ENCODE measurements at regions not wholly inside any gene's neighbourhood (a gene's known extent, or its start where the extent isn't known, plus 50 kb on each side); places are given as distances from the start of the nearest gene placed in this dataset.

DNA sequence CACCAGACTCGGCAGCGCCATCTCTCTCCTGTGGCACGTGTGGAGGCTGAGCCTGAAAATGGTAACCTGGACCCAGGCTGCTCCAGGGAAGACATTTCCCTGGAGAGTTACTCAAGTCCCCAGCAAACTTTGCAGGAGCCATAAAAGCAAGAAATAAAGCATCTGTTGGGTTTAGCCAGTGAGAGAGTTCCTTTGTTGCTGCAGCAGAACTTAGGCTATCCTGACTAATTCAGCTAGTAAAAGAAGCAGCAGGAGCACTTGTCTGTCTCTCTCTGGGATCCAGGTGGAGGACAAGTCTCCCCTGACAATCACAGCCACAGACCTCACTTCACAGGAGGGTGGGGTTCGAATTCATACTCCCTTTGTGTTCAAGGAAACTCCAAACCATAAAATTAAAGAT, 79.2 kb upstream of the DIO3 start:
- Histone ChIP-seq H3K36me3 (ENCODE audit: low read length) (no peaks in the 10 kb centered on the region), H4K20me1 (ENCODE audit: low read depth, low read length) (no peaks in the 10 kb centered on the region), H3K27me3 (ENCODE audit: low read length) (no peaks in the 10 kb centered on the region), H2AFZ (ENCODE audit: low read depth, low read length, severe bottlenecking) (no peak overlapping the region), H3K4me2 (ENCODE audit: low read depth, low read length, poor library complexity, severe bottlenecking) (no peak overlapping the region), H3K27ac (ENCODE audit: low read depth, low read length) (no peak overlapping the region), H3K79me2 (ENCODE audit: insufficient read depth, low read length) (no peaks in the 10 kb centered on the region), H3F3A (ENCODE audit: insufficient read depth) (no peaks in the 10 kb centered on the region), H3K9me3 (ENCODE audit: insufficient read depth, low read length) (no peaks in the 10 kb centered on the region), H3K9ac (ENCODE audit: low read length) (no peak overlapping the region), H3K9me2 (replicated peaks; ENCODE audit: insufficient read depth, low read length) (no peaks in the 10 kb centered on the region), H3K4me3 (ENCODE audit: insufficient read depth, low read length, poor library complexity, severe bottlenecking) (no peak overlapping the region)
- no peak for TF ChIP-seq EZH2phosphoT487 (conservative IDR thresholded peaks at IDR 0.05; ENCODE audit: low read length)
- TF ChIP-seq, protein P1, sequence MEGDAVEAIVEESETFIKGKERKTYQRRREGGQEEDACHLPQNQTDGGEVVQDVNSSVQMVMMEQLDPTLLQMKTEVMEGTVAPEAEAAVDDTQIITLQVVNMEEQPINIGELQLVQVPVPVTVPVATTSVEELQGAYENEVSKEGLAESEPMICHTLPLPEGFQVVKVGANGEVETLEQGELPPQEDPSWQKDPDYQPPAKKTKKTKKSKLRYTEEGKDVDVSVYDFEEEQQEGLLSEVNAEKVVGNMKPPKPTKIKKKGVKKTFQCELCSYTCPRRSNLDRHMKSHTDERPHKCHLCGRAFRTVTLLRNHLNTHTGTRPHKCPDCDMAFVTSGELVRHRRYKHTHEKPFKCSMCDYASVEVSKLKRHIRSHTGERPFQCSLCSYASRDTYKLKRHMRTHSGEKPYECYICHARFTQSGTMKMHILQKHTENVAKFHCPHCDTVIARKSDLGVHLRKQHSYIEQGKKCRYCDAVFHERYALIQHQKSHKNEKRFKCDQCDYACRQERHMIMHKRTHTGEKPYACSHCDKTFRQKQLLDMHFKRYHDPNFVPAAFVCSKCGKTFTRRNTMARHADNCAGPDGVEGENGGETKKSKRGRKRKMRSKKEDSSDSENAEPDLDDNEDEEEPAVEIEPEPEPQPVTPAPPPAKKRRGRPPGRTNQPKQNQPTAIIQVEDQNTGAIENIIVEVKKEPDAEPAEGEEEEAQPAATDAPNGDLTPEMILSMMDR (IDR thresholded peaks at IDR 0.05; ENCODE audit: insufficient read depth, low read length, poor library complexity, severe bottlenecking), result no peak

DNA sequence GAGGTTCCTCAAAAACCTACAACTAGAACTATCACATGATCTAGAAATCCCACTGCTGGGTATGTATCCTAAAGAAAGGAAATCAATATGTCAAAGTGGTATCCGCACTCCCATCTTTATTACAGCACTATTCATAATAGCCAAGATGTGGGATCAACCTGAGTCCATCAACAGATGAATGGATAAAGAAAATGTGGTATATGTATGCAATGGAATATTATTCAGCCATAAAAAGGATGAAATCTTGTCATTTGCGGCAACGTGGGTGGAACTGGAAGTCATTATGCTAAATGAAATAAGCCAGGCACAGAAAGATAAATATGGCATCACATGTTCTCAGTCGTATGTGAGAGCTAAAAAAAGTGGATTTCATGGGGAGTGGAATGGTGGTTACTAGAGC, 77.5 kb upstream of the DIO3 start:
- Histone ChIP-seq H3K4me2 (ENCODE audit: low read depth, low read length, poor library complexity, severe bottlenecking) (no peak overlapping the region), H4K20me1 (ENCODE audit: low read depth, low read length) (no peaks in the 10 kb centered on the region), H3K4me3 (ENCODE audit: insufficient read depth, low read length, poor library complexity, severe bottlenecking) (no peak overlapping the region), H3K9ac (ENCODE audit: low read length) (no peak overlapping the region), H3K9me2 (replicated peaks; ENCODE audit: insufficient read depth, low read length) (no peaks in the 10 kb centered on the region), H3K79me2 (ENCODE audit: insufficient read depth, low read length) (no peaks in the 10 kb centered on the region), H3K9me3 (ENCODE audit: insufficient read depth, low read length) (no peaks in the 10 kb centered on the region), H2AFZ (ENCODE audit: low read depth, low read length, severe bottlenecking) (no peak overlapping the region), H3F3A (ENCODE audit: insufficient read depth) (no peaks in the 10 kb centered on the region), H3K27me3 (ENCODE audit: low read length) (no peaks in the 10 kb centered on the region), H3K27ac (ENCODE audit: low read depth, low read length) (no peak overlapping the region), H3K36me3 (ENCODE audit: low read length) (no peaks in the 10 kb centered on the region)
- TF ChIP-seq, protein P1 (IDR thresholded peaks at IDR 0.05; ENCODE audit: insufficient read depth, low read length, poor library complexity, severe bottlenecking), result no peak
- no peak for TF ChIP-seq EZH2phosphoT487 (conservative IDR thresholded peaks at IDR 0.05; ENCODE audit: low read length)

DNA sequence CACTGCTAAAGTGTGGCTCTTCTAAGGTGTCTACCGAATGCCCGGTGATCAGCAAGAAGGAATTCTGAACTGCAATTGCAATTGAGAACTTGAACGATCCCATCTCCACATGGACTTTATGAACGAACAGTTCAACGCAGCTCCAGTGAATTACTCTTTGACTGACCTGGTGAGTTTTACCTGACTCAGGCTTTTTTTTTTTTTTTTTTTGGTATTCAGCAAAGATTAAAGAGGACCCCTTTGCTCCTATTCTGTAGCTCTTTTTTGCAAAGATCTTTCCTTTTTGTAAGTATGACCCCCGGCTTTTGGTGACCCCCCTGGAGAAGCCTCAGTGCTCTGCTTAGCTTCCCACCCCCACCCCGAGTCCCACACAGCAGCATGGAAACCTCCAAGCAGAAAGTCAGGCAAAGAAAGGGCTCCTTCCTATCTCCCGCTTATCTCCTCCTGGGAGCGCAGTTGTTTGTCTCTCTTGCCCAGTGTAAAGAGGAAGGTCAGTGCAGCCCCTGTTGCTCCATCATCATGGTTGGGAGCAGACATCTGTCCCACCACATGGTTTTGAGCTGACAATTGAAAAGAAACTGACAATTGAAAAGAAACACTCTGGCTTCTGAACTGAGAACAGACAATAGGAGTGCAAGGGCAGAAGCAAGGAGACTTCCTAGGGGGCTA, 72.1 kb upstream of the DIO3 start:
- H3K9me3 ChIP-seq (ENCODE audit: insufficient read depth, low read length), result no peaks in the 10 kb centered on the region
- no peaks in the 10 kb centered on the region for H3K79me2 ChIP-seq (ENCODE audit: insufficient read depth, low read length)
- H3K4me3 ChIP-seq (ENCODE audit: insufficient read depth, low read length, poor library complexity, severe bottlenecking), result no peak overlapping the region
- H3K4me2 ChIP-seq (ENCODE audit: low read depth, low read length, poor library complexity, severe bottlenecking), result no peak overlapping the region
- no peaks in the 10 kb centered on the region for H3K36me3 ChIP-seq (ENCODE audit: low read length)
- no peaks in the 10 kb centered on the region for H3F3A ChIP-seq (ENCODE audit: insufficient read depth)
- H3K27ac ChIP-seq (ENCODE audit: low read depth, low read length), result no peak overlapping the region
- TF ChIP-seq, protein P1 (IDR thresholded peaks at IDR 0.05; ENCODE audit: insufficient read depth, low read length, poor library complexity, severe bottlenecking), result no peak
- no peak for TF ChIP-seq EZH2phosphoT487 (conservative IDR thresholded peaks at IDR 0.05; ENCODE audit: low read length)
- no peaks in the 10 kb centered on the region for H4K20me1 ChIP-seq (ENCODE audit: low read depth, low read length)
- H2AFZ ChIP-seq (ENCODE audit: low read depth, low read length, severe bottlenecking), result no peak overlapping the region
- no peaks in the 10 kb centered on the region for H3K9me2 ChIP-seq (replicated peaks; ENCODE audit: insufficient read depth, low read length)
- H3K27me3 ChIP-seq (ENCODE audit: low read length), result no peaks in the 10 kb centered on the region
- H3K9ac ChIP-seq (ENCODE audit: low read length), result no peak overlapping the region
